SKM-1 treated with dmso at 0.1 percent for 144 hours (cell line): ENCODE measurements at regions not wholly inside any gene's neighbourhood (a gene's known extent, or its start where the extent isn't known, plus 50 kb on each side); places are given as distances from the start of the nearest gene placed in this dataset.

Experiments used
- DNase-seq: peaks from one replicate; lab custom pipeline; 2025; ENCODE audit not compliant: unreplicated experiment; lab: John Stamatoyannopoulos, UW

GRCh38 chr10:88082391-88082790 lies 219.0 kb downstream of the PTEN start:
- DNase-seq, result no peak

GRCh38 chr10:88082806-88083596 lies 219.6 kb downstream of the PTEN start:
- DNase-seq, result peak; percentile 91

GRCh38 chr10:88083597-88083989 lies 220.2 kb downstream of the PTEN start:
- DNase-seq, result no peak

- no peak for DNase-seq
These were observed 222.9 kb downstream of the PTEN start for GRCh38 chr10:88086187-88086960.

- no peak for DNase-seq
These were observed 225.3 kb downstream of the PTEN start for GRCh38 chr10:88088441-88089340.

- no peak for DNase-seq
These were observed 226.1 kb downstream of the PTEN start for GRCh38 chr10:88089498-88089897.

- peak; percentile 22 for DNase-seq
These were observed 227.3 kb downstream of the PTEN start for GRCh38 chr10:88090568-88091214.

GRCh38 chr10:88091490-88092061 lies 228.2 kb downstream of the PTEN start:
- peak; percentile 94 for DNase-seq

- DNase-seq, result no peak
These were observed 228.8 kb downstream of the PTEN start for GRCh38 chr10:88092265-88092664.

GRCh38 chr10:88092973-88093372 lies 229.5 kb downstream of the PTEN start:
- no peak for DNase-seq

- DNase-seq, result no peak
These were observed 231.4 kb downstream of the PTEN start for GRCh38 chr10:88094795-88095194.

GRCh38 chr10:88095223-88095721 lies 231.8 kb downstream of the PTEN start:
- DNase-seq, result no peak

GRCh38 chr10:88095778-88096431 lies 232.5 kb downstream of the PTEN start:
- DNase-seq, result no peak

- DNase-seq, result peak; percentile 71
These were observed 233.7 kb downstream of the PTEN start for GRCh38 chr10:88097092-88097516.

GRCh38 chr10:88097536-88097935 lies 234.1 kb downstream of the PTEN start:
- peak; percentile 44 for DNase-seq

GRCh38 chr10:88100281-88100680 lies 236.9 kb downstream of the PTEN start:
- no peak for DNase-seq

GRCh38 chr10:88101666-88102065 lies 238.2 kb downstream of the PTEN start:
- no peak for DNase-seq

GRCh38 chr10:88103576-88103975 lies 240.2 kb downstream of the PTEN start:
- DNase-seq, result no peak

- no peak for DNase-seq
These were observed 240.8 kb downstream of the PTEN start for GRCh38 chr10:88104223-88104622.

- peak; percentile 82 for DNase-seq
These were observed 242.9 kb downstream of the PTEN start for GRCh38 chr10:88106366-88106765.
